HG03039 (cell line): ENCODE measurements at regions not wholly inside any gene's neighbourhood (a gene's known extent, or its start where the extent isn't known, plus 50 kb on each side); places are given as distances from the start of the nearest gene placed in this dataset.

Experiments used
- ATAC-seq: cut with Tn5 transposase; IDR thresholded peaks from one replicate; pipeline ENCODE4 v1.9.1; 2021; ENCODE audit warnings: mild to moderate bottlenecking, moderate library complexity; ENCODE audit not compliant: unreplicated experiment

GRCh38 chr1:184919892-184920291 lies 54.4 kb downstream of the NIBAN1 start:
- no peak for ATAC-seq

GRCh38 chr1:184915463-184916090 lies 58.7 kb downstream of the NIBAN1 start:
- no peak for ATAC-seq

- no peak for ATAC-seq
Observed at GRCh38 chr1:184914149-184914548, 60.2 kb downstream of the NIBAN1 start.

GRCh38 chr1:184912392-184912791 lies 61.9 kb downstream of the NIBAN1 start:
- ATAC-seq: no peak

- ATAC-seq: no peak
Observed at GRCh38 chr1:184911830-184912229, 62.5 kb downstream of the NIBAN1 start.

GRCh38 chr1:184911103-184911745 lies 63.1 kb downstream of the NIBAN1 start:
- ATAC-seq: no peak

GRCh38 chr1:184910691-184911091 lies 63.6 kb downstream of the NIBAN1 start:
- ATAC-seq: no peak

GRCh38 chr1:184910005-184910404 lies 64.3 kb downstream of the NIBAN1 start:
- no peak for ATAC-seq

- no peak for ATAC-seq
Observed at GRCh38 chr1:184909019-184909418, 65.3 kb downstream of the NIBAN1 start.

GRCh38 chr1:184908506-184908905 lies 65.8 kb downstream of the NIBAN1 start:
- no peak for ATAC-seq

GRCh38 chr1:184907500-184907899 lies 66.8 kb downstream of the NIBAN1 start:
- no peak for ATAC-seq

- no peak for ATAC-seq
Observed at GRCh38 chr1:184906761-184907160, 67.5 kb downstream of the NIBAN1 start.

- no peak for ATAC-seq
Observed at GRCh38 chr1:184905601-184906322, 68.5 kb downstream of the NIBAN1 start.

GRCh38 chr1:184903111-184903692 lies 71.1 kb downstream of the NIBAN1 start:
- no peak for ATAC-seq

GRCh38 chr1:184900507-184900906 lies 73.8 kb downstream of the NIBAN1 start:
- ATAC-seq: no peak

- no peak for ATAC-seq
Observed at GRCh38 chr1:184896000-184896399, 78.3 kb downstream of the NIBAN1 start.

GRCh38 chr1:184895086-184895485 lies 79.2 kb downstream of the NIBAN1 start:
- no peak for ATAC-seq

- ATAC-seq: no peak
Observed at GRCh38 chr1:184893695-184894094, 80.6 kb downstream of the NIBAN1 start.

GRCh38 chr1:184892116-184892515 lies 82.2 kb downstream of the NIBAN1 start:
- ATAC-seq: no peak

- no peak for ATAC-seq
Observed at GRCh38 chr1:184891440-184891839, 82.9 kb downstream of the NIBAN1 start.

- ATAC-seq: no peak
Observed at GRCh38 chr1:184890539-184890973, 83.8 kb downstream of the NIBAN1 start.

- ATAC-seq: no peak
Observed at GRCh38 chr1:184889902-184890301, 84.4 kb downstream of the NIBAN1 start.
